Ishikawa (cell line): ENCODE measurements at regions not wholly inside any gene's neighbourhood (a gene's known extent, or its start where the extent isn't known, plus 50 kb on each side); places are given as distances from the start of the nearest gene placed in this dataset.

Experiments
- CEBPB ChIP-seq: IDR thresholded peaks from 2 replicates; pipeline ENCODE4 v1.6.1; 2012
- CREB1 ChIP-seq: IDR thresholded peaks from 2 replicates; pipeline ENCODE4 v1.6.1; 2012; ENCODE audit warnings: low read depth
- EGR1 ChIP-seq: IDR thresholded peaks from 2 replicates; pipeline ENCODE4 v1.6.1; 2012
- EP300 ChIP-seq: IDR thresholded peaks from 2 replicates; pipeline ENCODE4 v1.6.1; 2012; ENCODE audit warnings: borderline replicate concordance
- FOXM1 ChIP-seq: IDR thresholded peaks from 2 replicates; pipeline ENCODE4 v1.6.1; 2012; ENCODE audit warnings: low read depth, borderline replicate concordance
- NFIC ChIP-seq: IDR thresholded peaks from 2 replicates; pipeline ENCODE4 v1.6.1; 2012
- RAD21 ChIP-seq: IDR thresholded peaks from 2 replicates; pipeline ENCODE4 v1.6.1; 2012; ENCODE audit warnings: low read depth
- TAF1 ChIP-seq: IDR thresholded peaks from 2 replicates; pipeline ENCODE4 v1.6.1; 2012; ENCODE audit warnings: low read depth, mild to moderate bottlenecking
- TCF12 ChIP-seq: IDR thresholded peaks from 2 replicates; pipeline ENCODE4 v1.6.1; 2012; ENCODE audit warnings: low read depth
- TEAD4 ChIP-seq: IDR thresholded peaks from 2 replicates; pipeline ENCODE4 v1.6.1; 2012
- USF1 ChIP-seq: IDR thresholded peaks from 2 replicates; pipeline ENCODE4 v1.6.1; 2012
- YY1 ChIP-seq: IDR thresholded peaks from 2 replicates; pipeline ENCODE4 v1.6.1; 2012; ENCODE audit warnings: low read depth
- ZBTB7A ChIP-seq: IDR thresholded peaks from 2 replicates; pipeline ENCODE4 v1.6.1; 2012; ENCODE audit warnings: low read depth
- TF ChIP-seq, protein P1 (sequence below): IDR thresholded peaks from 2 replicates; pipeline ENCODE4 v1.6.1; 2012; ENCODE audit warnings: low read depth, mild to moderate bottlenecking
- TF ChIP-seq, protein P2 (sequence below): IDR thresholded peaks from 2 replicates; pipeline ENCODE4 v1.6.1; 2012

DNA sequence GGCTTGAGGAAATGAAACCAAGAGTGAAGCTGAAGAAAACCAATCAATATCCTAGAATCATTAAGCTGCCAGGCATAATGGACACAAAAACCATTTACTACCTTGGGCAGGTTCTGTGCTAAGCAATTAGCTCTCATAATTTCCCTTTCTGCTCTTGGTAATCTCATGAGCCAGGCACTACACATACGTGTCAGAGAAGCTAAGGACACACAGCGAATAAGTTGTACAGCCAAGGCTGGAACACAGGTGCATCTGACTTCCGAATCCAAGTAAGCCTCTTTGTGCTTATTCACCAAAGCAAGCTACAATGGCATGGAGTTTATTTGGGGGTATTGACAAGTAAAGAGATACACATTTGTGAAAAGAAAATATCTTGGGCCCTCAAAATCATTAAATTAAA is 1343.9 kb upstream of the MIR17HG start:
- TF ChIP-seq, protein P1, sequence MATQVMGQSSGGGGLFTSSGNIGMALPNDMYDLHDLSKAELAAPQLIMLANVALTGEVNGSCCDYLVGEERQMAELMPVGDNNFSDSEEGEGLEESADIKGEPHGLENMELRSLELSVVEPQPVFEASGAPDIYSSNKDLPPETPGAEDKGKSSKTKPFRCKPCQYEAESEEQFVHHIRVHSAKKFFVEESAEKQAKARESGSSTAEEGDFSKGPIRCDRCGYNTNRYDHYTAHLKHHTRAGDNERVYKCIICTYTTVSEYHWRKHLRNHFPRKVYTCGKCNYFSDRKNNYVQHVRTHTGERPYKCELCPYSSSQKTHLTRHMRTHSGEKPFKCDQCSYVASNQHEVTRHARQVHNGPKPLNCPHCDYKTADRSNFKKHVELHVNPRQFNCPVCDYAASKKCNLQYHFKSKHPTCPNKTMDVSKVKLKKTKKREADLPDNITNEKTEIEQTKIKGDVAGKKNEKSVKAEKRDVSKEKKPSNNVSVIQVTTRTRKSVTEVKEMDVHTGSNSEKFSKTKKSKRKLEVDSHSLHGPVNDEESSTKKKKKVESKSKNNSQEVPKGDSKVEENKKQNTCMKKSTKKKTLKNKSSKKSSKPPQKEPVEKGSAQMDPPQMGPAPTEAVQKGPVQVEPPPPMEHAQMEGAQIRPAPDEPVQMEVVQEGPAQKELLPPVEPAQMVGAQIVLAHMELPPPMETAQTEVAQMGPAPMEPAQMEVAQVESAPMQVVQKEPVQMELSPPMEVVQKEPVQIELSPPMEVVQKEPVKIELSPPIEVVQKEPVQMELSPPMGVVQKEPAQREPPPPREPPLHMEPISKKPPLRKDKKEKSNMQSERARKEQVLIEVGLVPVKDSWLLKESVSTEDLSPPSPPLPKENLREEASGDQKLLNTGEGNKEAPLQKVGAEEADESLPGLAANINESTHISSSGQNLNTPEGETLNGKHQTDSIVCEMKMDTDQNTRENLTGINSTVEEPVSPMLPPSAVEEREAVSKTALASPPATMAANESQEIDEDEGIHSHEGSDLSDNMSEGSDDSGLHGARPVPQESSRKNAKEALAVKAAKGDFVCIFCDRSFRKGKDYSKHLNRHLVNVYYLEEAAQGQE: no peak
- no peak for TF ChIP-seq RAD21
- no peak for TF ChIP-seq TEAD4
- no peak for TF ChIP-seq CEBPB
- no peak for TF ChIP-seq USF1
- TF ChIP-seq ZBTB7A: no peak
- TF ChIP-seq CREB1: no peak
- TF ChIP-seq FOXM1: no peak
- TF ChIP-seq EGR1: no peak
- no peak for TF ChIP-seq TAF1
- TF ChIP-seq NFIC: no peak
- TF ChIP-seq EP300: no peak
- TF ChIP-seq, protein P2, sequence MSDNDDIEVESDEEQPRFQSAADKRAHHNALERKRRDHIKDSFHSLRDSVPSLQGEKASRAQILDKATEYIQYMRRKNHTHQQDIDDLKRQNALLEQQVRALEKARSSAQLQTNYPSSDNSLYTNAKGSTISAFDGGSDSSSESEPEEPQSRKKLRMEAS: no peak
- no peak for TF ChIP-seq TCF12
- TF ChIP-seq YY1: no peak

GRCh38 chr13:90008707-90009149 is 1338.8 kb upstream of the MIR17HG start:
- no peak for TF ChIP-seq YY1
- TF ChIP-seq FOXM1: no peak
- no peak for TF ChIP-seq CREB1
- no peak for TF ChIP-seq ZBTB7A
- TF ChIP-seq EP300: no peak
- TF ChIP-seq TEAD4: no peak
- TF ChIP-seq TCF12: no peak
- TF ChIP-seq EGR1: no peak
- no peak for TF ChIP-seq RAD21
- TF ChIP-seq NFIC: no peak
- TF ChIP-seq USF1: no peak
- no peak for TF ChIP-seq TAF1
- TF ChIP-seq CEBPB: no peak
- TF ChIP-seq, protein P1: no peak
- TF ChIP-seq, protein P2: no peak

GRCh38 chr13:90014038-90014437 is 1333.4 kb upstream of the MIR17HG start:
- TF ChIP-seq, protein P2: no peak
- TF ChIP-seq ZBTB7A (no peak), FOXM1 (no peak), USF1 (no peak), TAF1 (no peak), TCF12 (no peak), CEBPB (no peak), RAD21 (no peak), NFIC (no peak), TEAD4 (no peak), YY1 (no peak), EGR1 (no peak), CREB1 (no peak), EP300 (no peak)
- TF ChIP-seq, protein P1: no peak
